GM19468 (cell line): ENCODE measurements at regions not wholly inside any gene's neighbourhood (a gene's known extent, or its start where the extent isn't known, plus 50 kb on each side); places are given as distances from the start of the nearest gene placed in this dataset.

ENCODE experiments used
- ATAC-seq: cut with Tn5 transposase; IDR thresholded peaks from one replicate; pipeline ENCODE4 v1.9.1; 2021; ENCODE audit warnings: mild to moderate bottlenecking, moderate library complexity, moderate number of reproducible peaks; ENCODE audit not compliant: unreplicated experiment; ENCODE audit errors: extremely low read depth

DNA sequence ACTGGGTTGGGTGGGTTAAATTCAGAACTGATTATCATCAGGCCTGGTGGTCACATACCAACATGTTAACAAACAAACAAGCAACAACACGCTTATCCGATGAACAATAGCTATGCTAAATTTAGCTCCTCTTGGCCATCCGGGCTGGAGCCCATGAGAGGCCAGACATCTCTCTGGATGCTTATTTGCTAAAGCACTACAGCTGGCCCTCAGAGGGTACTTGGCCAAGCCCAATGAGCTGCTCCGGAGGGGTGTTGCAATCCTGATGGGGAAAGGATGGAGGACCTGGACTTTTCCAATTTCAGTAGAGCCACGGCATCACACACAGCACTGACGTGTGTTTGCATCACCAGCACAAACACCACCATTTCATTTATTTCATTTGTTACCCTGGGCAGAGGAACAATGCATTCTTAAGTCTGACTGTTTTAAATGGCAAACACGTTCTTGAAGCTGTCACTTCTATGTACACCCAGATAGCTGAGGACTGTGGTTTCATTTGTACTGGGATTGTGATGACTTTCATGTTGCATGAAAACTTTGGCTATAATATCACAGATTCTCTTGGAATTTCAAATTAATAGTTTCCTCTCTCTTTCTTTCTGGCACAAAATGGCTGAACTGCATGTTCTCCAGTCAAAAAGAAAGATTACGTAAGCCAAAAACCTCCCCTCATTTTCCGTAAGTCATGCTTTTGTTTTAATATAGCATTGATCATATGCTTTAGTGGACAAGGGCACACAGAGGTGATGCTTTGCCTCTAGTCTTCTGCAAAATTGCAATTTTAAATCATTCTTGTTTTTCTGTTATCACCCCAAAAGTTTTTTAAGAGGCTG, 359.8 kb upstream of the KAZN start:
- no peak for ATAC-seq

- ATAC-seq, result no peak
Measured at GRCh38 chr1:14240265-14240664, 358.2 kb upstream of the KAZN start.

GRCh38 chr1:14242123-14242522, 356.4 kb upstream of the KAZN start:
- ATAC-seq, result no peak

DNA sequence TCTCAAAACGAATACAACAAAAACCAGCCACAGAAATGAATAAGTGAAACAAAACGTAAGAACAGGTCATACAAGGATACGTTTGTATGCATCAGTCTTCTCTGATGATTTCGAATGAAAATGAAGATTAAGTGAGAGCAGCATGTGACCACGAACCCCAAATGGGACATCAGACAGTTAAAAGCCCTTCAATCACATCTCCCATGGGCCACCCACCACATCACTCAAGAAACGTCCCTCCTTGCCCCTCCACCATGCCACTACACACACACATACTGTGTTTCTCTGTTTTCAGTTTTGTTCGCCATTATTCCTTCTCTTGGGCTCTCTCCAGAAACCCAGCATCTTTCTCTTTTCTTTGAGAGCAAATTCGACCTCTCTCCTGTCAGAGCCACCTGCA, 355.6 kb upstream of the KAZN start:
- no peak for ATAC-seq

DNA sequence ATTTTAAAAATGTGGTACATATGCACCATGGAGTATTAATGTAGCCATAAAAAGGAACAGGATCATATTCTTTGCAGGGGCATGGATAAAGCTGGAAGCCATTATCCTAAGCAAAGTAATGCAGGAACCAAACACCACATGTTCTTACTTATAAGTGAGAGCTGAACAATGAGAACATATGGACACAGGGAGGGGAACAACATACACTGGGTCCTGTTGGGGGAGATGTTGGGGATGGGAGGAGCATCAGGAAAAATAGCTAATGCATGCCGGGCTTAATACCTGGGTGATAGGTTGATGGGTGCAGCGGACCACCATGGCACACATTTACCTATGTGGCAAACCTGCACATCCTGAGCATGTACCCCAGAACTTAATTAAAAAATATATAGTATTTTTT, 352.5 kb upstream of the KAZN start:
- ATAC-seq, result no peak

DNA sequence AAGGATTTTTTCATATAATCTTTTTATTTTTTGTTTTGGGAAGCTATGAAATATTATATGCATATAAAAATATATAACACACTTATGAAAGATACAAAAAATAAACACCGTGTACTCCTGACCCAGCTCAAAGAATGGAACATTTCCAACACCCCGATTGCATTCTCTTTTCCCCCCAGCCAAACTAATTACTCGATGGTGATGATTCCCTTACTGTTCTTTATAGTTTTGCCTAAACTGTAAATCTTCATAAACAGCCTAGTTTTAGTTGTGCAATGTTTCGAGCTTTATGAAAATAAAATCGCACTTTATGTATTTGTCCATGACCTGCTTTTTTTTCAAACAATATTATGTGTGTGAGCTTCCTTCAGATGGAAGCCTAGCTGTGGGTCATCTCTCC, 352.0 kb upstream of the KAZN start:
- no peak for ATAC-seq

DNA sequence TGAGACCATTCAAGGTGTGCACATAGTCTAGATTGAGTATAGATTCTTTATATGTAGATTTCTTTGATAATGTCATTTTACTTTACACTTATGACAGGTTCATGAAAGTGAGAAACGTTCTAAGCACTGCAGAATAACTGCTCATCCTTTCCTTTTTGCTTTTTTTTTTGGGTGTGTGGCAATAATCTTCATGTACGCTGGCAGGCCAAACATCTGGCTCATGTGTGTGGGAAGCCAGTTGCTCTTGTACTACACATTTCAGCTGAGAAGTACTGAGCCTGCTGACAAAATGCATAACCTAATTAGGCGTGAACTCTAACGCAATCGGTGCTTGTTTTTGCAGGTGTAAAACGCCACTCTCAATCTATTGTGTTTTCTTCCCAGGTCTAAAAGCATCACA, 350.8 kb upstream of the KAZN start:
- no peak for ATAC-seq

- no peak for ATAC-seq
Measured at GRCh38 chr1:14251871-14252270, 346.6 kb upstream of the KAZN start.

- ATAC-seq, result no peak
Measured at GRCh38 chr1:14253676-14254075, 344.8 kb upstream of the KAZN start.

DNA sequence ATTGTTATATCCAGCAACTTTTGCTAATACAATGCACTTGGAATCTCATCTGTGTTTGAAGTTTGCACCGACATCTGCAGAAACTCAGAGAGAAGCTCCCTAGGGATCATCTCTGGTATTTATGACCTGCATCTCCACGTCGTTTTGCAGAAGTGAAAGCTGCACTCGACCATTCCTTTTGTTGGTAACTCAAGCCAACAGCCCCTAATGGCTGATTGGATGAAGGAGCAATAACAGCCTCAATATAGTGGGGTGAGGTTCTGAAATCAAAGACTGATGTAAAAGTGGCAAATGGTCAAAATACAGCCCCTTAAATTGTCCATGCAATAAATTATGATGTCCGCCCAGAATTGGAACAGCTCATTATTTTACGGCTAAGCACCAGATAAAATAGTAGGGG, 344.2 kb upstream of the KAZN start:
- ATAC-seq, result no peak

DNA sequence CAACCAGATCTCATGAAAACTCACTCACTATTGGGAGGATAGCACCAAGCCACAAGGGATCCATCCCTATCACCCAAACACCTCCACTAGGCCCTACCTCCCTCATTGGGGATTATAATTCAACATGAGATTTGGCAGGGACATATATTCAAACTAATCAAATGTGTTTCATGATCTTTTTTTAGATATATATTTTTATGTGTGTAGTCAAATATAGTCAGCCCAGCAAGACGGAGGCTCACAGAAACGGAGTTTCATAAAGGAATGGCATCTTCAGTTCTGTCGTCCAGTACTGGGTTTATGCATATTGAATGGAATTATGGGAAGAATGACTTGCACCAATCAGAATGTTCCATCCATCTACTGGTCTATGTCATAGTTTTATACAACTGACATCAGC, 343.3 kb upstream of the KAZN start:
- ATAC-seq, result no peak

GRCh38 chr1:14255711-14256110, 342.8 kb upstream of the KAZN start:
- ATAC-seq, result no peak

- ATAC-seq, result no peak
Measured at GRCh38 chr1:14259191-14259757, 339.2 kb upstream of the KAZN start.

- no peak for ATAC-seq
Measured at GRCh38 chr1:14260480-14260879, 338.0 kb upstream of the KAZN start.

- no peak for ATAC-seq
Measured at GRCh38 chr1:14261395-14261794, 337.1 kb upstream of the KAZN start.

DNA sequence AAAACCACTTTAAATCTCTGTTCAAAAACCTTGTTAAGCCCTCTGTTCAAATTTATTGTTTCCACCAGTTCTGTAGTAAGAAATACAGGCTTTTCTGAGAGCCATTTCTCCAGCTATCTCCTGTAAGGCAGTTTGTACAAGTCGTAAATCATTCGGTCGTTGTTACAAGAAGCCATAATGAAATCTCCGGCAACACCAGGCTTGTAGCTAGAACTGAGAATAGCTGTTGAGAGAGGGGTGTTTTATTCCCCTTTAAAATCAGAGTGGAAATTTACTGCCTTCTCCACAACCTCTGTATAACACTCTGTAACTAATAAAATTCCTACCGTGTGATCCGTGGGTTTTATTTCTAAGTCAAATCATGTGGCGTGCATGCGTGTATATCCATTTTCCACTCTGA, 335.8 kb upstream of the KAZN start:
- no peak for ATAC-seq

DNA sequence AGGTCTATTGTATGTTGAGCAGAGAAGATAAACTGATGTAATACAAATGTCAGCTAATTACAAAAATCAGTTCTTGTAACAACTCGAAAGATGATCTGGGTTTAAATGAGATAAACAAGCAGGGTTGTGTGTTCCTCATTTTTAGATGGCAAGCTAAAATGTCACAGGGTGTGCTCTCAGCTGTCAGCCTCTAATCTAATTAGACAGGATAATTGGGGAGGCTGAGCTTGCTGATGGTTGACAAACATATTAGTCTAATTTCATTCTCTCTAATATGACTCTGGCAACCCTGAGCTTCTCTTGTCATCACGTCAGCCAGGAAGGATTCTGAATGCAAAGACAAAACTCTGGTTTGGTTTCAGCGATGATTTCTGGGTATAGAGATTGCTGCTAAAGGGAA, 335.3 kb upstream of the KAZN start:
- no peak for ATAC-seq

DNA sequence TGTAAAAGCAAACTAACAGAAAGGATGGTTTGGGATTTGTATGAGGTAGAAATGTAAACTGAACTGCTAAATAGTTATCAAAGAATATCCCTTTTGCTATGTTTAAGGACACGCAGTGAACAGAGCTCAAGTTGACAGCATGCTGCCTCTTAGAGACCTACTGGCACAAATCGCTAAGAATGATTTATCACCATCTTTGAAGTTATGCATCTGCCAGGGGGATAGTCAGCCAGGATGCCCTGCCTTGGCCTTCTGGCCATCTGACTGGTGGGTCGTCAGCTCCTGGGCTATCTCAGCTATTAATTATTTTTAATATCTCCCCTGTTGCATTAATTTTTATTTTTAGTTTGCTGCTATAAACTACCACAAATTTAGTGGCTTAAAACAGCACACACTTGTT, 334.8 kb upstream of the KAZN start:
- no peak for ATAC-seq

DNA sequence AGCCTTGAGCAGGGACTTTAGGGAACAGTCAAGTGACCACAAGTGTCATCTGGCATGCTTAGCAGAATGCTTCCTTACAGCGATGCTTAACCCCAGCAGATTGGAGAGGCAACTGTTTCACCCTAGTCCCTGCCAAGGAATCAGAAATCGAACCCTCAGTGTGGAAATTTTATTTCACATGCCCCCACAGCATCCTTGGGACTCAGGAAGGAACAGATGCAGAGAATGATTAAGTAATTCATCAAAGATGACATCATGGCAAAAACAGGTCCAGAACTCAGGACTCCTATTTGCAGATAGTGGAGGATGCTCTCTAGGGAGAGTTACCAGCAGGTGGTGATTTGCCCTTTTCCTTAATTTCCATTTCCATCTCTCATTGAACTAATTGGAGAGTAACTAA, 333.0 kb upstream of the KAZN start:
- ATAC-seq, result no peak

GRCh38 chr1:14267991-14268390, 330.5 kb upstream of the KAZN start:
- ATAC-seq, result no peak

- ATAC-seq, result no peak
Measured at GRCh38 chr1:14270821-14271220, 327.7 kb upstream of the KAZN start.

GRCh38 chr1:14273811-14274210, 324.7 kb upstream of the KAZN start:
- ATAC-seq, result no peak
